ENCODE measurements at regions not wholly inside any gene's neighbourhood (a gene's known extent, or its start where the extent isn't known, plus 50 kb on each side); places are given as distances from the start of the nearest gene placed in this dataset.

DNA sequence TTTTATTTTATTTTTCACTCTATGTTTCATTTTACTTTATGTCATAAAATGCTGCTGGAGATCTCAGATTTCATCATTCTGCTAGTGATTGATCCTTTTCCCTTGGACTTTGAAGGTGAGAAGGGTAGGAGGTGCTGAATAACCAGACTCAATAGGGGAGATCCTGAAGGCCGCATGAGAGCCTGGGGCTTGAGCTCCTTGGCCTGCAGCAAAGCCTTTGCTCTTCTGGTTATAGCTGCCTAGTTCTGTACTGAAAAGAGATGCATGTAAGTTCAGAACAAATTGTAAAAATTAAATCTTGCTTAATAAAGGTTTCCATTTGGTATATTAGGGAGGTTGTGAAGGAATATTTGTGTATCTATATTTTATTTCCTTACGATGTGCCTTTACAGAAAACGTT is 430.2 kb downstream of the QKI start:
- TF ChIP-seq POLR2A (IDR thresholded peaks at IDR 0.05), result no peak
- TF ChIP-seq, protein P1, sequence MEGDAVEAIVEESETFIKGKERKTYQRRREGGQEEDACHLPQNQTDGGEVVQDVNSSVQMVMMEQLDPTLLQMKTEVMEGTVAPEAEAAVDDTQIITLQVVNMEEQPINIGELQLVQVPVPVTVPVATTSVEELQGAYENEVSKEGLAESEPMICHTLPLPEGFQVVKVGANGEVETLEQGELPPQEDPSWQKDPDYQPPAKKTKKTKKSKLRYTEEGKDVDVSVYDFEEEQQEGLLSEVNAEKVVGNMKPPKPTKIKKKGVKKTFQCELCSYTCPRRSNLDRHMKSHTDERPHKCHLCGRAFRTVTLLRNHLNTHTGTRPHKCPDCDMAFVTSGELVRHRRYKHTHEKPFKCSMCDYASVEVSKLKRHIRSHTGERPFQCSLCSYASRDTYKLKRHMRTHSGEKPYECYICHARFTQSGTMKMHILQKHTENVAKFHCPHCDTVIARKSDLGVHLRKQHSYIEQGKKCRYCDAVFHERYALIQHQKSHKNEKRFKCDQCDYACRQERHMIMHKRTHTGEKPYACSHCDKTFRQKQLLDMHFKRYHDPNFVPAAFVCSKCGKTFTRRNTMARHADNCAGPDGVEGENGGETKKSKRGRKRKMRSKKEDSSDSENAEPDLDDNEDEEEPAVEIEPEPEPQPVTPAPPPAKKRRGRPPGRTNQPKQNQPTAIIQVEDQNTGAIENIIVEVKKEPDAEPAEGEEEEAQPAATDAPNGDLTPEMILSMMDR (IDR thresholded peaks at IDR 0.05), result no peak
- no peak for TF ChIP-seq POLR2AphosphoS5 (IDR thresholded peaks at IDR 0.05; ENCODE audit: insufficient read depth in 1 of 2, low read depth in 1 of 2)
